Kidney tubule cell (primary cell): ENCODE measurements at regions not wholly inside any gene's neighbourhood (a gene's known extent, or its start where the extent isn't known, plus 50 kb on each side); places are given as distances from the start of the nearest gene placed in this dataset.

Source experiments
- DNase-seq: peaks from one replicate; pipeline ENCODE4 v3.0.0-alpha.2; 2018; ENCODE audit warnings: low spot score

GRCh38 chr13:100854006-100854405 lies 179.4 kb upstream of the TMTC4 start:
- no peak for DNase-seq

- DNase-seq, result no peak
Observed at GRCh38 chr13:100853434-100853833, 178.8 kb upstream of the TMTC4 start.

- no peak for DNase-seq
Observed at GRCh38 chr13:100852146-100852545, 177.6 kb upstream of the TMTC4 start.

- DNase-seq, result no peak
Observed at GRCh38 chr13:100848304-100848703, 173.7 kb upstream of the TMTC4 start.

- DNase-seq, result no peak
Observed at GRCh38 chr13:100845128-100845757, 170.6 kb upstream of the TMTC4 start.

GRCh38 chr13:100842136-100842535 lies 167.5 kb upstream of the TMTC4 start:
- no peak for DNase-seq

GRCh38 chr13:100838387-100838786 lies 163.8 kb upstream of the TMTC4 start:
- DNase-seq, result no peak

GRCh38 chr13:100837631-100838030 lies 163.0 kb upstream of the TMTC4 start:
- no peak for DNase-seq

GRCh38 chr13:100836711-100837110 lies 162.1 kb upstream of the TMTC4 start:
- no peak for DNase-seq

- no peak for DNase-seq
Observed at GRCh38 chr13:100835695-100836094, 161.1 kb upstream of the TMTC4 start.

- no peak for DNase-seq
Observed at GRCh38 chr13:100833427-100833826, 158.8 kb upstream of the TMTC4 start.

GRCh38 chr13:100828226-100828625 lies 153.6 kb upstream of the TMTC4 start:
- DNase-seq, result no peak

GRCh38 chr13:100827489-100828176 lies 153.0 kb upstream of the TMTC4 start:
- no peak for DNase-seq

GRCh38 chr13:100826441-100826840 lies 151.8 kb upstream of the TMTC4 start:
- no peak for DNase-seq

- DNase-seq, result no peak
Observed at GRCh38 chr13:100825557-100825956, 151.0 kb upstream of the TMTC4 start.

- DNase-seq, result no peak
Observed at GRCh38 chr13:100824366-100824765, 149.8 kb upstream of the TMTC4 start.

GRCh38 chr13:100823448-100823847 lies 148.9 kb upstream of the TMTC4 start:
- DNase-seq, result no peak

- no peak for DNase-seq
Observed at GRCh38 chr13:100822871-100823443, 148.4 kb upstream of the TMTC4 start.

GRCh38 chr13:100818711-100819110 lies 144.1 kb upstream of the TMTC4 start:
- DNase-seq, result peak; percentile 11

GRCh38 chr13:100817928-100818327 lies 143.3 kb upstream of the TMTC4 start:
- no peak for DNase-seq

GRCh38 chr13:100815476-100816046 lies 141.0 kb upstream of the TMTC4 start:
- DNase-seq, result no peak

GRCh38 chr13:100812982-100813584 lies 138.5 kb upstream of the TMTC4 start:
- no peak for DNase-seq

- no peak for DNase-seq
Observed at GRCh38 chr13:100811928-100812327, 137.3 kb upstream of the TMTC4 start.
